NT2/D1 (cell line): ENCODE measurements at regions not wholly inside any gene's neighbourhood (a gene's known extent, or its start where the extent isn't known, plus 50 kb on each side); places are given as distances from the start of the nearest gene placed in this dataset.

Experiments
- YY1 ChIP-seq: IDR thresholded peaks from 2 replicates; pipeline ENCODE4 v1.6.1; 2011; ENCODE audit not compliant: insufficient read length, insufficient read depth
- ZNF274 ChIP-seq: IDR thresholded peaks from 2 replicates; pipeline ENCODE4 v1.6.1; 2011; ENCODE audit warnings: mild to moderate bottlenecking, low read depth, low read length

- TF ChIP-seq YY1, result no peak
- no peak for TF ChIP-seq ZNF274
Observed at GRCh38 chr4:26062215-26062614, 148.2 kb downstream of the SMIM20 start.
